Keratinocyte (primary cell): ENCODE measurements at regions not wholly inside any gene's neighbourhood (a gene's known extent, or its start where the extent isn't known, plus 50 kb on each side); places are given as distances from the start of the nearest gene placed in this dataset.

Experiments used
- DNase-seq: peaks from one replicate; pipeline ENCODE4 v3.0.0-alpha.2; 2011; ENCODE audit warnings: low read depth, missing footprints, low spot score
- FAIRE-seq: peaks from 2 replicates; lab custom pipeline; 2011; peaks lifted over from hg19 to GRCh38; lab: Jason Lieb, UNC
- H2AFZ ChIP-seq: 2 replicates; pipeline ENCODE4 v1.6.0; 2012; ENCODE audit warnings: low read length, control low read depth, inconsistent platforms; ENCODE audit not compliant: control insufficient read depth
- H3K27ac ChIP-seq: 2 replicates; pipeline ENCODE4 v1.5.1; 2011; ENCODE audit warnings: low read length; ENCODE audit not compliant: control insufficient read depth, insufficient read depth
- H3K27me3 ChIP-seq: 3 replicates; pipeline ENCODE4 v1.6.0; 2011; ENCODE audit warnings: low read length; ENCODE audit not compliant: control insufficient read depth, insufficient read depth; ENCODE audit errors: extremely low read depth
- H3K36me3 ChIP-seq, 2 experiments: 2 replicates in 1 of 2; 3 replicates in 1 of 2; pipeline ENCODE4 v1.5.1; 2011; ENCODE audit warnings: low read length in 2 of 2, mild to moderate bottlenecking in 1 of 2; ENCODE audit not compliant: control insufficient read depth in 2 of 2, insufficient read depth in 2 of 2; ENCODE audit errors: extremely low read depth in 1 of 2
- H3K4me1 ChIP-seq: 3 replicates; pipeline ENCODE4 v1.5.1; 2011; ENCODE audit warnings: low read length; ENCODE audit not compliant: control insufficient read depth, insufficient read depth; ENCODE audit errors: extremely low read depth
- H3K4me2 ChIP-seq: 3 replicates; pipeline ENCODE4 v1.6.0; 2011; ENCODE audit warnings: low read depth, low read length; ENCODE audit not compliant: control insufficient read depth, insufficient read depth; ENCODE audit errors: extremely low read depth
- H3K4me3 ChIP-seq, 3 experiments: fragments of 200-600 bp in 1 of 3; sonication (generic) in 1 of 3; 2 replicates in 2 of 3; 3 replicates in 1 of 3; pipeline ENCODE4 v1.5.1; 2011 to 2016; ENCODE audit warnings: low read length in 3 of 3, mild to moderate bottlenecking in 3 of 3, control low read depth in 2 of 3, inconsistent platforms in 1 of 3, low read depth in 1 of 3, mixed read lengths in 1 of 3, mixed run types in 1 of 3, moderate library complexity in 1 of 3; ENCODE audit not compliant: control insufficient read depth in 2 of 3, insufficient read depth in 2 of 3; ENCODE audit errors: extremely low read depth in 1 of 3
- H3K79me2 ChIP-seq: 2 replicates; pipeline ENCODE4 v1.6.0; 2012; ENCODE audit warnings: low read length; ENCODE audit not compliant: control insufficient read depth, insufficient read depth
- H3K9ac ChIP-seq: 3 replicates; pipeline ENCODE4 v1.6.0; 2011; ENCODE audit warnings: low read length; ENCODE audit not compliant: control insufficient read depth, insufficient read depth; ENCODE audit errors: extremely low read depth
- H3K9me1 ChIP-seq: 3 replicates; pipeline ENCODE4 v1.6.0; 2011; ENCODE audit warnings: low read length; ENCODE audit not compliant: control insufficient read depth, insufficient read depth; ENCODE audit errors: extremely low read depth
- H3K9me3 ChIP-seq: 2 replicates; pipeline ENCODE4 v1.5.1; 2012; ENCODE audit warnings: low read depth, low read length; ENCODE audit not compliant: control insufficient read depth
- H4K20me1 ChIP-seq: 3 replicates; pipeline ENCODE4 v1.6.0; 2011; ENCODE audit warnings: low read length; ENCODE audit not compliant: control insufficient read depth, insufficient read depth; ENCODE audit errors: extremely low read depth
- EZH2 ChIP-seq: IDR thresholded peaks from one replicate; pipeline ENCODE4 v1.6.1; 2012; ENCODE audit warnings: inconsistent platforms, mild to moderate bottlenecking, low read length, moderate library complexity
- dilution Hi-C: fragments of 300-500 bp; cut with MboI; formaldehyde crosslinking; loops from one replicate; pipeline ENCODE4 v1.7.0; 2020; ENCODE audit warnings: low sequenced_read_pairs; ENCODE audit not compliant: extremely low pct_ligation_motif_present
- TF ChIP-seq, protein P1 (sequence below), 3 experiments: IDR thresholded peaks in 1 of 3; conservative IDR thresholded peaks in 1 of 3; optimal IDR thresholded peaks in 1 of 3; 2 replicates in 2 of 3; 3 replicates in 1 of 3; pipeline versions ENCODE3 to v1.5.1; 2011; ENCODE audit warnings: low read length in 3 of 3, mild to moderate bottlenecking in 3 of 3, moderate library complexity in 2 of 3, control low read depth in 1 of 3, inconsistent platforms in 1 of 3; ENCODE audit not compliant: insufficient read depth in 2 of 3; ENCODE audit errors: extremely low read depth in 1 of 3

GRCh38 chr5:29963956-29964355, 1229.5 kb upstream of the CDH6 start:
- dilution Hi-C loops: no loop called here
- TF ChIP-seq, protein P1, sequence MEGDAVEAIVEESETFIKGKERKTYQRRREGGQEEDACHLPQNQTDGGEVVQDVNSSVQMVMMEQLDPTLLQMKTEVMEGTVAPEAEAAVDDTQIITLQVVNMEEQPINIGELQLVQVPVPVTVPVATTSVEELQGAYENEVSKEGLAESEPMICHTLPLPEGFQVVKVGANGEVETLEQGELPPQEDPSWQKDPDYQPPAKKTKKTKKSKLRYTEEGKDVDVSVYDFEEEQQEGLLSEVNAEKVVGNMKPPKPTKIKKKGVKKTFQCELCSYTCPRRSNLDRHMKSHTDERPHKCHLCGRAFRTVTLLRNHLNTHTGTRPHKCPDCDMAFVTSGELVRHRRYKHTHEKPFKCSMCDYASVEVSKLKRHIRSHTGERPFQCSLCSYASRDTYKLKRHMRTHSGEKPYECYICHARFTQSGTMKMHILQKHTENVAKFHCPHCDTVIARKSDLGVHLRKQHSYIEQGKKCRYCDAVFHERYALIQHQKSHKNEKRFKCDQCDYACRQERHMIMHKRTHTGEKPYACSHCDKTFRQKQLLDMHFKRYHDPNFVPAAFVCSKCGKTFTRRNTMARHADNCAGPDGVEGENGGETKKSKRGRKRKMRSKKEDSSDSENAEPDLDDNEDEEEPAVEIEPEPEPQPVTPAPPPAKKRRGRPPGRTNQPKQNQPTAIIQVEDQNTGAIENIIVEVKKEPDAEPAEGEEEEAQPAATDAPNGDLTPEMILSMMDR (optimal IDR thresholded peaks at IDR 0.05 in 1 of 3, IDR thresholded peaks at IDR 0.05 in 1 of 3, conservative IDR thresholded peaks at IDR 0.05 in 1 of 3; ENCODE audit: extremely low read depth in 1 of 3, insufficient read depth in 2 of 3, low read length in 3 of 3): no peak
- no peak for TF ChIP-seq EZH2
- H2AFZ ChIP-seq: no peak overlapping the region
- FAIRE-seq (no peak), DNase-seq (no peak)
- H3K4me2 ChIP-seq: no peak overlapping the region
- no peaks in the 10 kb centered on the region for H3K9me1 ChIP-seq
- H3K27ac ChIP-seq: no peak overlapping the region
- H3K9ac ChIP-seq: no peak overlapping the region
- H3K9me3 ChIP-seq: no peaks in the 10 kb centered on the region
- no peaks in the 10 kb centered on the region for H3K36me3 ChIP-seq
- H3K4me1 ChIP-seq: no peaks in the 10 kb centered on the region
- H3K79me2 ChIP-seq: no peaks in the 10 kb centered on the region
- no peaks in the 10 kb centered on the region for H4K20me1 ChIP-seq
- H3K4me3 ChIP-seq: no peak overlapping the region
- H3K27me3 ChIP-seq: no peaks in the 10 kb centered on the region

GRCh38 chr5:29960323-29960722, 1233.2 kb upstream of the CDH6 start:
- dilution Hi-C loops: no loop called here
- no peak for TF ChIP-seq EZH2
- TF ChIP-seq, protein P1 (optimal IDR thresholded peaks at IDR 0.05 in 1 of 3, IDR thresholded peaks at IDR 0.05 in 1 of 3, conservative IDR thresholded peaks at IDR 0.05 in 1 of 3; ENCODE audit: extremely low read depth in 1 of 3, insufficient read depth in 2 of 3, low read length in 3 of 3): no peak
- Histone ChIP-seq H3K79me2 (no peaks in the 10 kb centered on the region), H4K20me1 (no peaks in the 10 kb centered on the region), H2AFZ (no peak overlapping the region), H3K4me3 (no peak overlapping the region), H3K27ac (no peak overlapping the region), H3K9me1 (no peaks in the 10 kb centered on the region), H3K4me2 (no peak overlapping the region), H3K9ac (no peak overlapping the region), H3K36me3 (no peaks in the 10 kb centered on the region), H3K9me3 (no peaks in the 10 kb centered on the region), H3K4me1 (no peaks in the 10 kb centered on the region), H3K27me3 (no peaks in the 10 kb centered on the region)
- DNase-seq: no peak
- no peak for FAIRE-seq
